Activated T-cell treated with anti-CD3 and anti-CD28 coated beads, Interleukin-2, amount 50 U/mL, for 72 hours (primary cell): ENCODE measurements at regions not wholly inside any gene's neighbourhood (a gene's known extent, or its start where the extent isn't known, plus 50 kb on each side); places are given as distances from the start of the nearest gene placed in this dataset.

ENCODE experiments used
- ATAC-seq, 2 donors: fragments of 150-1000 bp; cut with Tn5 transposase; replicated peaks in 1 of 2; 2 replicates each; pipeline ENCODE4 v1.10.0; 2021; ENCODE audit warnings: moderate library complexity in 2 of 2, mild to moderate bottlenecking in 1 of 2
- DNase-seq, 2 donors: peaks; one replicate each; pipeline ENCODE4 v3.0.0; 2021 to 2022; ENCODE audit warnings: mixed read lengths in 1 of 2
- H3K27ac Mint-ChIP-seq: one replicate; pipeline ENCODE4 v1.8.0; 2022; ENCODE audit warnings: mild to moderate bottlenecking, moderate library complexity, mixed read lengths
- H3K27me3 Mint-ChIP-seq: one replicate; pipeline ENCODE4 v1.8.0; 2022; ENCODE audit warnings: low read depth, mixed read lengths
- H3K36me3 Mint-ChIP-seq, 2 donors: one replicate each; pipeline ENCODE4 v1.8.0; 2022; ENCODE audit warnings: mixed read lengths in 2 of 2, mild to moderate bottlenecking in 1 of 2; ENCODE audit not compliant: insufficient read depth in 2 of 2
- H3K4me1 Mint-ChIP-seq: one replicate; pipeline ENCODE4 v1.8.0; 2022; ENCODE audit warnings: low read depth, mixed read lengths
- H3K4me3 Mint-ChIP-seq, 2 donors: one replicate each; pipeline ENCODE4 v1.8.0; 2022; ENCODE audit warnings: mild to moderate bottlenecking in 2 of 2, mixed read lengths in 2 of 2, moderate library complexity in 2 of 2
- H3K9me3 Mint-ChIP-seq, 2 donors: one replicate each; pipeline ENCODE4 v1.8.0; 2022; ENCODE audit warnings: mixed read lengths in 2 of 2

- no peaks in the 10 kb centered on the region for H3K36me3 Mint-ChIP-seq
- ATAC-seq, result no peak
- H3K9me3 Mint-ChIP-seq, result peaks cover 2 to 4% of the 10 kb centered on the region in 2 donors
- H3K27ac Mint-ChIP-seq, result no peak overlapping the region
- H3K4me3 Mint-ChIP-seq, result no peak overlapping the region
- DNase-seq, result no peak
- no peaks in the 10 kb centered on the region for H3K4me1 Mint-ChIP-seq
- H3K27me3 Mint-ChIP-seq, result no peaks in the 10 kb centered on the region
Measured at GRCh38 chr16:26317885-26318284, 626.1 kb downstream of the HS3ST4 start.

- H3K27me3 Mint-ChIP-seq, result peaks cover 21% of the 10 kb centered on the region
- H3K4me3 Mint-ChIP-seq, result no peak overlapping the region
- peaks cover 2% of the 10 kb centered on the region in 2 donors for H3K9me3 Mint-ChIP-seq
- no peak overlapping the region for H3K27ac Mint-ChIP-seq
- DNase-seq (no peak), ATAC-seq (no peak)
- H3K36me3 Mint-ChIP-seq, result peaks cover 0 to 2% of the 10 kb centered on the region in 2 donors
- peaks cover 6% of the 10 kb centered on the region for H3K4me1 Mint-ChIP-seq
Measured at GRCh38 chr16:26330654-26331053, 638.9 kb downstream of the HS3ST4 start.

GRCh38 chr16:26334218-26335111, 642.7 kb downstream of the HS3ST4 start:
- no peak for ATAC-seq
- Mint-ChIP-seq H3K4me3 (no peak overlapping the region), H3K4me1 (peaks cover 6% of the 10 kb centered on the region), H3K36me3 (no peaks in the 10 kb centered on the region), H3K27me3 (peaks cover 20% of the 10 kb centered on the region), H3K27ac (no peak overlapping the region), H3K9me3 (peaks cover 0 to 4% of the 10 kb centered on the region in 2 donors)
- DNase-seq, result no peak

- no peak for ATAC-seq
Measured at GRCh38 chr16:26335236-26335853, 643.6 kb downstream of the HS3ST4 start.

GRCh38 chr16:26342621-26343020, 650.9 kb downstream of the HS3ST4 start:
- DNase-seq (no peak), ATAC-seq (no peak)
- Mint-ChIP-seq H3K4me1 (no peaks in the 10 kb centered on the region), H3K27ac (no peak overlapping the region), H3K27me3 (no peaks in the 10 kb centered on the region), H3K9me3 (no peaks in the 10 kb centered on the region), H3K4me3 (no peak overlapping the region), H3K36me3 (no peaks in the 10 kb centered on the region)

More at GRCh38 chr16:26335236-26335853, 643.6 kb downstream of the HS3ST4 start:
- Mint-ChIP-seq H3K27me3 (peaks cover 20% of the 10 kb centered on the region), H3K4me1 (peaks cover 6% of the 10 kb centered on the region), H3K27ac (no peak overlapping the region), H3K36me3 (no peaks in the 10 kb centered on the region), H3K9me3 (peaks cover 0 to 4% of the 10 kb centered on the region in 2 donors), H3K4me3 (no peak overlapping the region)
- DNase-seq, result no peak

GRCh38 chr16:26344240-26344776, 652.5 kb downstream of the HS3ST4 start:
- no peak for DNase-seq

GRCh38 chr16:26344976-26345375, 653.2 kb downstream of the HS3ST4 start:
- no peak overlapping the region for H3K27ac Mint-ChIP-seq
- DNase-seq (no peak), ATAC-seq (no peak)
- no peaks in the 10 kb centered on the region for H3K36me3 Mint-ChIP-seq
- no peaks in the 10 kb centered on the region for H3K9me3 Mint-ChIP-seq
- H3K27me3 Mint-ChIP-seq, result no peaks in the 10 kb centered on the region
- no peak overlapping the region for H3K4me3 Mint-ChIP-seq
- H3K4me1 Mint-ChIP-seq, result no peaks in the 10 kb centered on the region

More at GRCh38 chr16:26344240-26344776, 652.5 kb downstream of the HS3ST4 start:
- Mint-ChIP-seq H3K27ac (no peak overlapping the region), H3K27me3 (no peaks in the 10 kb centered on the region), H3K4me3 (no peak overlapping the region), H3K9me3 (no peaks in the 10 kb centered on the region), H3K4me1 (no peaks in the 10 kb centered on the region), H3K36me3 (no peaks in the 10 kb centered on the region)
- no peak for ATAC-seq

GRCh38 chr16:26345966-26346365, 654.2 kb downstream of the HS3ST4 start:
- no peaks in the 10 kb centered on the region for H3K9me3 Mint-ChIP-seq
- DNase-seq, result no peak
- no peaks in the 10 kb centered on the region for H3K27me3 Mint-ChIP-seq
- ATAC-seq, result no peak
- H3K4me3 Mint-ChIP-seq, result no peak overlapping the region
- H3K36me3 Mint-ChIP-seq, result no peaks in the 10 kb centered on the region
- no peak overlapping the region for H3K27ac Mint-ChIP-seq
- no peaks in the 10 kb centered on the region for H3K4me1 Mint-ChIP-seq

GRCh38 chr16:26348095-26348494, 656.3 kb downstream of the HS3ST4 start:
- Mint-ChIP-seq H3K27ac (no peak overlapping the region), H3K36me3 (no peaks in the 10 kb centered on the region), H3K4me1 (no peaks in the 10 kb centered on the region)

GRCh38 chr16:26360867-26361266, 669.1 kb downstream of the HS3ST4 start:
- H3K9me3 Mint-ChIP-seq, result no peaks in the 10 kb centered on the region
- no peak overlapping the region for H3K4me3 Mint-ChIP-seq
- no peaks in the 10 kb centered on the region for H3K4me1 Mint-ChIP-seq
- no peak overlapping the region for H3K27ac Mint-ChIP-seq
- DNase-seq, result no peak
- peaks cover 14% of the 10 kb centered on the region for H3K27me3 Mint-ChIP-seq
- ATAC-seq, result no peak
- no peaks in the 10 kb centered on the region for H3K36me3 Mint-ChIP-seq

More at GRCh38 chr16:26348095-26348494, 656.3 kb downstream of the HS3ST4 start:
- Mint-ChIP-seq H3K4me3 (no peak overlapping the region), H3K9me3 (peaks cover 0 to 6% of the 10 kb centered on the region in 2 donors), H3K27me3 (no peaks in the 10 kb centered on the region)
- no peak for DNase-seq
- ATAC-seq, result no peak

- H3K4me1 Mint-ChIP-seq, result no peaks in the 10 kb centered on the region
- no peaks in the 10 kb centered on the region for H3K36me3 Mint-ChIP-seq
- H3K27ac Mint-ChIP-seq, result no peak overlapping the region
- H3K9me3 Mint-ChIP-seq, result no peaks in the 10 kb centered on the region
- ATAC-seq (no peak), DNase-seq (no peak)
- H3K4me3 Mint-ChIP-seq, result no peak overlapping the region
- peaks cover 14% of the 10 kb centered on the region for H3K27me3 Mint-ChIP-seq
Measured at GRCh38 chr16:26363581-26363980, 671.8 kb downstream of the HS3ST4 start.

GRCh38 chr16:26365161-26365940, 673.6 kb downstream of the HS3ST4 start:
- no peaks in the 10 kb centered on the region for H3K36me3 Mint-ChIP-seq
- peaks cover 14% of the 10 kb centered on the region for H3K27me3 Mint-ChIP-seq
- H3K4me3 Mint-ChIP-seq, result no peak overlapping the region
- DNase-seq (no peak), ATAC-seq (no peak)
- H3K4me1 Mint-ChIP-seq, result no peaks in the 10 kb centered on the region
- H3K27ac Mint-ChIP-seq, result no peak overlapping the region
- no peaks in the 10 kb centered on the region for H3K9me3 Mint-ChIP-seq
